Liver (tissue), 8 donors: ENCODE measurements at regions not wholly inside any gene's neighbourhood (a gene's known extent, or its start where the extent isn't known, plus 50 kb on each side); places are given as distances from the start of the nearest gene placed in this dataset.

Experiments
- DNase-seq: peaks from one replicate; pipeline ENCODE4 v3.0.0-alpha.2; 2017; ENCODE audit warnings: low spot score
- H3K27ac ChIP-seq, 2 donors: one replicate each; pipeline ENCODE4 v1.7.0; 2013; ENCODE audit warnings: inconsistent platforms in 2 of 2, low read length in 2 of 2, control low read depth in 1 of 2, low read depth in 1 of 2, mild to moderate bottlenecking in 1 of 2
- H3K27me3 ChIP-seq, 4 donors: one replicate each; pipeline versions ENCODE4 v1.6.1 to v1.7.0; 2013; ENCODE audit warnings: low read length in 3 of 4, inconsistent platforms in 1 of 4, mild to moderate bottlenecking in 1 of 4, moderate library complexity in 1 of 4; ENCODE audit not compliant: control insufficient read depth in 4 of 4, insufficient read depth in 4 of 4
- H3K36me3 ChIP-seq, 4 donors: one replicate each; pipeline versions ENCODE4 v1.6.1 to v1.7.0; 2013; ENCODE audit warnings: low read length in 3 of 4, mild to moderate bottlenecking in 3 of 4, low read depth in 1 of 4, moderate library complexity in 1 of 4; ENCODE audit not compliant: control insufficient read depth in 4 of 4, insufficient read depth in 3 of 4
- H3K4me1 ChIP-seq, 4 donors: one replicate each; pipeline versions ENCODE4 v1.6.1 to v1.7.0; 2013; ENCODE audit warnings: low read length in 3 of 4, mild to moderate bottlenecking in 3 of 4, moderate library complexity in 1 of 4; ENCODE audit not compliant: control insufficient read depth in 4 of 4, insufficient read depth in 4 of 4
- H3K4me3 ChIP-seq, 3 donors: one replicate each; pipeline versions ENCODE4 v1.6.1 to v1.7.0; 2013; ENCODE audit warnings: low read length in 3 of 3, control low read depth in 1 of 3, low read depth in 1 of 3, mild to moderate bottlenecking in 1 of 3
- H3K9ac ChIP-seq, 2 donors: one replicate each; pipeline ENCODE4 v1.7.0; 2013; ENCODE audit warnings: low read length in 2 of 2, mild to moderate bottlenecking in 2 of 2, moderate library complexity in 2 of 2, control low read depth in 1 of 2, low read depth in 1 of 2
- H3K9me3 ChIP-seq, 4 donors: one replicate each; pipeline versions ENCODE4 v1.6.1 to v1.7.0; 2013; ENCODE audit warnings: low read length in 3 of 4; ENCODE audit not compliant: control insufficient read depth in 4 of 4
- EGR1 ChIP-seq, 2 donors: IDR thresholded peaks; 2 replicates each; pipeline ENCODE4 v1.6.1; 2016 to 2018; ENCODE audit warnings: antibody characterized with exemption in 2 of 2, low read depth in 2 of 2
- FOXA1 ChIP-seq: IDR thresholded peaks from 2 replicates; pipeline ENCODE4 v1.6.1; 2016; ENCODE audit warnings: antibody characterized with exemption
- FOXA2 ChIP-seq: IDR thresholded peaks from 2 replicates; pipeline ENCODE4 v1.6.1; 2016; ENCODE audit warnings: antibody characterized with exemption
- GABPA ChIP-seq, 2 donors: IDR thresholded peaks in 1 of 2; conservative IDR thresholded peaks in 1 of 2; 2 replicates each; pipeline ENCODE4 v1.6.1; 2016; ENCODE audit warnings: antibody characterized with exemption in 2 of 2, mild to moderate bottlenecking in 1 of 2, moderate library complexity in 1 of 2
- HNF4A ChIP-seq, 2 donors: conservative IDR thresholded peaks; 2 replicates each; pipeline ENCODE4 v1.6.1; 2016; ENCODE audit warnings: antibody characterized with exemption in 2 of 2, mild to moderate bottlenecking in 2 of 2
- HNF4G ChIP-seq: IDR thresholded peaks from 2 replicates; pipeline ENCODE4 v1.6.1; 2016; ENCODE audit warnings: antibody characterized with exemption
- JUND ChIP-seq, 2 donors: IDR thresholded peaks; 2 replicates each; pipeline ENCODE4 v1.6.1; 2016; ENCODE audit warnings: antibody characterized with exemption in 2 of 2
- RAD21 ChIP-seq, 2 donors: IDR thresholded peaks; 2 replicates each; pipeline ENCODE4 v1.6.1; 2016; ENCODE audit warnings: antibody characterized with exemption in 2 of 2, mild to moderate bottlenecking in 2 of 2
- RXRA ChIP-seq, 2 donors: IDR thresholded peaks; 2 replicates each; pipeline ENCODE4 v1.6.1; 2017 to 2018; ENCODE audit warnings: antibody characterized with exemption in 2 of 2, mild to moderate bottlenecking in 1 of 2
- SP1 ChIP-seq: IDR thresholded peaks from 2 replicates; pipeline ENCODE4 v1.6.1; 2018; ENCODE audit warnings: antibody characterized with exemption, mild to moderate bottlenecking
- TAF1 ChIP-seq: conservative IDR thresholded peaks from 2 replicates; pipeline ENCODE4 v1.6.1; 2016; ENCODE audit warnings: antibody characterized with exemption, mild to moderate bottlenecking
- YY1 ChIP-seq: IDR thresholded peaks from 2 replicates; pipeline ENCODE4 v1.6.1; 2016; ENCODE audit warnings: antibody characterized with exemption, mild to moderate bottlenecking
- WGBS: extraction: QIAGEN DNeasy Blood & Tissue Kit; methylation state at CpG from one replicate; pipeline ENCODE4 v1.1.7; 2013; 5-methylcytosine and 5-hydroxymethylcytosine counted together
- TF ChIP-seq, protein P1 (sequence below): fragments of 150-350 bp; IDR thresholded peaks from 2 replicates; pipeline ENCODE4 v1.5.1; 2017; ENCODE audit warnings: improper control_type of control experiment, low read depth, low read length; ENCODE audit not compliant: missing input control
- TF ChIP-seq, protein P2 (sequence below): IDR thresholded peaks from 2 replicates; pipeline ENCODE4 v1.6.1; 2016; ENCODE audit warnings: antibody characterized with exemption
- TF ChIP-seq, protein P3 (sequence below): IDR thresholded peaks from 2 replicates; pipeline ENCODE4 v1.6.1; 2016; ENCODE audit warnings: antibody characterized with exemption
- TF ChIP-seq, protein P4 (sequence below): IDR thresholded peaks from 2 replicates; pipeline ENCODE4 v1.6.1; 2016; ENCODE audit warnings: antibody characterized with exemption
- donor health status: healthy.
- donor health status: healthy.
- donor health status: healthy.
- donor health status: healthy.
- donor health status: healthy.

DNA sequence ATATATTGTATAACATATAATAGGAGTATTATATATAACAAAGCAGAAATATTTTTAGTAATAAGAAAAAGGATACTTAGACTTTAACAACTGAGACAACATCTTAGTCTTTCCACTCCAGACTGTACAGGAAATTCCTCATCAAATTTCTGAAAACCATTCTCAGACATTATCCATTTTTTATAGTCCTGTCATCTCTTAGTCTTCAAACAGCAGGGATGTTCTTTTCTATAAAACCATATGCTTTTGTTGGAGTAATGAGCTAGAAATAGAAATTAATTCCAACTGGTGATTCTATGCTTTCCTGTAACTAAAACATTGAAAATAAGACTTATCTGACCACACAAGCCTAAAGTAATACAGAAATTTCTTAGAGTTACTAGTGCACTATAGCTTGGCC, 82.2 kb upstream of the CSNK1A1L start (continued):
- TF ChIP-seq, protein P1, sequence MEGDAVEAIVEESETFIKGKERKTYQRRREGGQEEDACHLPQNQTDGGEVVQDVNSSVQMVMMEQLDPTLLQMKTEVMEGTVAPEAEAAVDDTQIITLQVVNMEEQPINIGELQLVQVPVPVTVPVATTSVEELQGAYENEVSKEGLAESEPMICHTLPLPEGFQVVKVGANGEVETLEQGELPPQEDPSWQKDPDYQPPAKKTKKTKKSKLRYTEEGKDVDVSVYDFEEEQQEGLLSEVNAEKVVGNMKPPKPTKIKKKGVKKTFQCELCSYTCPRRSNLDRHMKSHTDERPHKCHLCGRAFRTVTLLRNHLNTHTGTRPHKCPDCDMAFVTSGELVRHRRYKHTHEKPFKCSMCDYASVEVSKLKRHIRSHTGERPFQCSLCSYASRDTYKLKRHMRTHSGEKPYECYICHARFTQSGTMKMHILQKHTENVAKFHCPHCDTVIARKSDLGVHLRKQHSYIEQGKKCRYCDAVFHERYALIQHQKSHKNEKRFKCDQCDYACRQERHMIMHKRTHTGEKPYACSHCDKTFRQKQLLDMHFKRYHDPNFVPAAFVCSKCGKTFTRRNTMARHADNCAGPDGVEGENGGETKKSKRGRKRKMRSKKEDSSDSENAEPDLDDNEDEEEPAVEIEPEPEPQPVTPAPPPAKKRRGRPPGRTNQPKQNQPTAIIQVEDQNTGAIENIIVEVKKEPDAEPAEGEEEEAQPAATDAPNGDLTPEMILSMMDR: no peak
- no peak for TF ChIP-seq TAF1
- TF ChIP-seq SP1: no peak
- no peak for TF ChIP-seq EGR1 (IDR thresholded peaks at IDR 0.05; ENCODE audit: low read depth in 2 of 2)
- no peak for TF ChIP-seq JUND (IDR thresholded peaks at IDR 0.05)
- no peak for TF ChIP-seq HNF4G

DNA sequence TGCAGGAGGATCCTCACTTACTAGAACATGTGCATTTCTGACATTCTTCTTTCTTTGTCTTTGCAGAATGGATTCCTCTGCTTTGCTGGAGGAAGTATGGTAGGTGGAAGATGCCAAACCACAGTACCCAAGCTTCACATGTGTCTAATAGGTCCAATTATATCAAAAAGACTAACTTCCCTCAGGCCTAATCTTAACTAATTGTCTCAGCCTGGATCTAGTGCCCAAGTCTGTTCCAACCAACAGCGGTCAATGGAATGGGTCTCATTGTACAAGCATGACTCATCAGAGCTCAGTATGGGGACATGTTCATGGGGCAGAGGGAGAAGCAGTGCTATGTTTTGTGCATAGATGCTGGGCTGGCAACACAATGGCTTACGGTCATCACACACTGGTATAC, 81.6 kb upstream of the CSNK1A1L start:
- Histone ChIP-seq H3K4me1 (no peaks in the 10 kb centered on the region), H3K36me3 (no peaks in the 10 kb centered on the region), H3K4me3 (no peak overlapping the region), H3K9me3 (no peaks in the 10 kb centered on the region), H3K9ac (no peak overlapping the region), H3K27ac (no peak overlapping the region), H3K27me3 (no peaks in the 10 kb centered on the region)
- TF ChIP-seq FOXA1 (no peak), TAF1 (no peak), FOXA2 (no peak), HNF4A (conservative IDR thresholded peaks at IDR 0.05) (no peak), GABPA (IDR thresholded peaks at IDR 0.05 in 1 of 2, conservative IDR thresholded peaks at IDR 0.05 in 1 of 2) (no peak), HNF4G (no peak), RXRA (IDR thresholded peaks at IDR 0.05) (no peak)
- TF ChIP-seq, protein P2, sequence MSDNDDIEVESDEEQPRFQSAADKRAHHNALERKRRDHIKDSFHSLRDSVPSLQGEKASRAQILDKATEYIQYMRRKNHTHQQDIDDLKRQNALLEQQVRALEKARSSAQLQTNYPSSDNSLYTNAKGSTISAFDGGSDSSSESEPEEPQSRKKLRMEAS: no peak
- TF ChIP-seq, protein P3, sequence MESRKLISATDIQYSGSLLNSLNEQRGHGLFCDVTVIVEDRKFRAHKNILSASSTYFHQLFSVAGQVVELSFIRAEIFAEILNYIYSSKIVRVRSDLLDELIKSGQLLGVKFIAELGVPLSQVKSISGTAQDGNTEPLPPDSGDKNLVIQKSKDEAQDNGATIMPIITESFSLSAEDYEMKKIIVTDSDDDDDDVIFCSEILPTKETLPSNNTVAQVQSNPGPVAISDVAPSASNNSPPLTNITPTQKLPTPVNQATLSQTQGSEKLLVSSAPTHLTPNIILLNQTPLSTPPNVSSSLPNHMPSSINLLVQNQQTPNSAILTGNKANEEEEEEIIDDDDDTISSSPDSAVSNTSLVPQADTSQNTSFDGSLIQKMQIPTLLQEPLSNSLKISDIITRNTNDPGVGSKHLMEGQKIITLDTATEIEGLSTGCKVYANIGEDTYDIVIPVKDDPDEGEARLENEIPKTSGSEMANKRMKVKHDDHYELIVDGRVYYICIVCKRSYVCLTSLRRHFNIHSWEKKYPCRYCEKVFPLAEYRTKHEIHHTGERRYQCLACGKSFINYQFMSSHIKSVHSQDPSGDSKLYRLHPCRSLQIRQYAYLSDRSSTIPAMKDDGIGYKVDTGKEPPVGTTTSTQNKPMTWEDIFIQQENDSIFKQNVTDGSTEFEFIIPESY: no peak
- DNase-seq: no peak
- WGBS: 90% methylated on average over 2 of the region's 2 CpGs

DNA sequence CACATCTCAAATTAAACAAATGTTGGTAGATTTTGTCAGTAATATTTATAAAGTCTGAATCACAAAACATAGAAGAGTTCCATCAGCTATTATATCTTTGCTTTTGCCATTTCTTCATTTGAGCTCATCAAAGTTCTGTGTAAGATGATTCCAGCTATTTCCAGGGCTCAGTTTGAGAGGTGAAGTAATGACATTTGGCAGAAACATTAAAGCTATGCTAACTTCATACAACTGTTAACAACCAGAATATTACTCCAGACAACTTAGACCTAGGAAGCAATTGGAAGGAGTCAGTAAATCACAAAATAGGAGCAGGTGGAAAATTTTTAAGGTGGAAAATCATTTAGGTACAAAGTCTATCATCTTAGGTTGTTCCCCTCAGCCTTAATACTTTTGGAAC, 76.2 kb upstream of the CSNK1A1L start:
- Histone ChIP-seq H3K27me3 (no peaks in the 10 kb centered on the region), H3K9ac (no peak overlapping the region), H3K27ac (no peak overlapping the region), H3K36me3 (no peaks in the 10 kb centered on the region), H3K4me3 (no peak overlapping the region), H3K4me1 (no peaks in the 10 kb centered on the region), H3K9me3 (no peaks in the 10 kb centered on the region)
- no peak for DNase-seq
- TF ChIP-seq, protein P3: no peak
- TF ChIP-seq, protein P1: no peak
- TF ChIP-seq EGR1 (IDR thresholded peaks at IDR 0.05; ENCODE audit: low read depth in 2 of 2) (no peak), RAD21 (IDR thresholded peaks at IDR 0.05) (no peak), FOXA1 (no peak), YY1 (no peak), RXRA (IDR thresholded peaks at IDR 0.05) (no peak), SP1 (no peak), FOXA2 (no peak)
- TF ChIP-seq, protein P2: no peak
- TF ChIP-seq, protein P4, sequence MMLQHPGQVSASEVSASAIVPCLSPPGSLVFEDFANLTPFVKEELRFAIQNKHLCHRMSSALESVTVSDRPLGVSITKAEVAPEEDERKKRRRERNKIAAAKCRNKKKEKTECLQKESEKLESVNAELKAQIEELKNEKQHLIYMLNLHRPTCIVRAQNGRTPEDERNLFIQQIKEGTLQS: no peak
